PFSK-1 (cell line): ENCODE measurements at regions not wholly inside any gene's neighbourhood (a gene's known extent, or its start where the extent isn't known, plus 50 kb on each side); places are given as distances from the start of the nearest gene placed in this dataset.
A peak's percentile ranks its signal among the peaks of the same experiment; 100 is the strongest.

Experiments used
- FOXP2 ChIP-seq: optimal IDR thresholded peaks from 2 replicates; pipeline ENCODE3; 2011; ENCODE audit warnings: borderline replicate concordance, control low read depth, inconsistent platforms; ENCODE audit not compliant: insufficient read depth; ENCODE audit errors: extremely low read length, extremely low read depth
- POLR2AphosphoS5 ChIP-seq: IDR thresholded peaks from 2 replicates; pipeline ENCODE4 v1.6.1; 2012; ENCODE audit warnings: low read depth, mild to moderate bottlenecking, control low read depth, low read length, moderate library complexity
- SIN3A ChIP-seq: IDR thresholded peaks from 2 replicates; pipeline ENCODE4 v1.6.1; 2012; ENCODE audit warnings: mild to moderate bottlenecking, low read length, moderate library complexity, borderline replicate concordance; ENCODE audit not compliant: insufficient read depth
- TAF1 ChIP-seq: IDR thresholded peaks from 2 replicates; pipeline ENCODE4 v1.6.1; 2012; ENCODE audit warnings: low read length, control low read depth, borderline replicate concordance; ENCODE audit not compliant: insufficient read depth
- TF ChIP-seq, protein P1 (sequence below), 2 experiments: IDR thresholded peaks; 2 replicates each; pipeline versions ENCODE4 v1.6.1 to v1.8.0; 2011 to 2012; ENCODE audit warnings: low read depth in 2 of 2, low read length in 2 of 2, control low read depth in 1 of 2, inconsistent platforms in 1 of 2, mild to moderate bottlenecking in 1 of 2, moderate library complexity in 1 of 2; ENCODE audit not compliant: insufficient read depth in 1 of 2

DNA sequence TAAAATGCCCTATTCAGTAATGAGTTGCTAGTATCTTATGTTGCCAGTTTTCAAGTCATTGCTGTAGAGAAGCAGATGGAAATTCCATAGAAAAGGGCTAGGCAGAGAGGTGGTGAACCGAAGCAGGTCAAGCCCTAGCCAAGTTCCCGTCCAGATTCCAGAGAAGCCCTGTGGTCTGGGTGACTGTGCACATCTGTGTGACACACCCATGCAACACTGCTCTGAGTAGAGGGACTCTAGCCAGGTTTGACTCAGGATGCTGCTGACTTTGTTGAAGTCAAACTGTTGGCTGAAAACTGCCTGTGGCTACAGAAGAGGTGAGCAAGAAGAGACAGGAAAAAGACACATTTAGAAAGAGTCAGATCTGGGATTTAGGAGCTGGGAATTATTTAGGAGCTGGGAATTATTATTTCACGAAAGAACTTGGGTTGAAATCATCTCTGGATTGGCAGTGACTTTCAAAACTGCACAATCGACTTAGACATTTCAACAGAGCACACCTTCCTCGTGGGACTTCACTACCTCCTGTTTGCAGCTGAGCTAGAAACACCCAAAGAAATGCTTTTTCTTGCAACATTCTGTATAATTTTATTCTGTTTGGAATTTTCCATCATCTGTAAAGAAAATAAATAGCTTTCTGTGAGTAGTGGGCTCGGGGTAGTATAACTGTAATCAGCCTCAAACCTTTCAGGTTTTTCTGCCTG, 149.1 kb upstream of the PRKCQ start:
- TF ChIP-seq, protein P1, sequence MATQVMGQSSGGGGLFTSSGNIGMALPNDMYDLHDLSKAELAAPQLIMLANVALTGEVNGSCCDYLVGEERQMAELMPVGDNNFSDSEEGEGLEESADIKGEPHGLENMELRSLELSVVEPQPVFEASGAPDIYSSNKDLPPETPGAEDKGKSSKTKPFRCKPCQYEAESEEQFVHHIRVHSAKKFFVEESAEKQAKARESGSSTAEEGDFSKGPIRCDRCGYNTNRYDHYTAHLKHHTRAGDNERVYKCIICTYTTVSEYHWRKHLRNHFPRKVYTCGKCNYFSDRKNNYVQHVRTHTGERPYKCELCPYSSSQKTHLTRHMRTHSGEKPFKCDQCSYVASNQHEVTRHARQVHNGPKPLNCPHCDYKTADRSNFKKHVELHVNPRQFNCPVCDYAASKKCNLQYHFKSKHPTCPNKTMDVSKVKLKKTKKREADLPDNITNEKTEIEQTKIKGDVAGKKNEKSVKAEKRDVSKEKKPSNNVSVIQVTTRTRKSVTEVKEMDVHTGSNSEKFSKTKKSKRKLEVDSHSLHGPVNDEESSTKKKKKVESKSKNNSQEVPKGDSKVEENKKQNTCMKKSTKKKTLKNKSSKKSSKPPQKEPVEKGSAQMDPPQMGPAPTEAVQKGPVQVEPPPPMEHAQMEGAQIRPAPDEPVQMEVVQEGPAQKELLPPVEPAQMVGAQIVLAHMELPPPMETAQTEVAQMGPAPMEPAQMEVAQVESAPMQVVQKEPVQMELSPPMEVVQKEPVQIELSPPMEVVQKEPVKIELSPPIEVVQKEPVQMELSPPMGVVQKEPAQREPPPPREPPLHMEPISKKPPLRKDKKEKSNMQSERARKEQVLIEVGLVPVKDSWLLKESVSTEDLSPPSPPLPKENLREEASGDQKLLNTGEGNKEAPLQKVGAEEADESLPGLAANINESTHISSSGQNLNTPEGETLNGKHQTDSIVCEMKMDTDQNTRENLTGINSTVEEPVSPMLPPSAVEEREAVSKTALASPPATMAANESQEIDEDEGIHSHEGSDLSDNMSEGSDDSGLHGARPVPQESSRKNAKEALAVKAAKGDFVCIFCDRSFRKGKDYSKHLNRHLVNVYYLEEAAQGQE (IDR thresholded peaks at IDR 0.05; ENCODE audit: insufficient read depth in 1 of 2, low read depth in 2 of 2, low read length in 2 of 2) = no peak

DNA sequence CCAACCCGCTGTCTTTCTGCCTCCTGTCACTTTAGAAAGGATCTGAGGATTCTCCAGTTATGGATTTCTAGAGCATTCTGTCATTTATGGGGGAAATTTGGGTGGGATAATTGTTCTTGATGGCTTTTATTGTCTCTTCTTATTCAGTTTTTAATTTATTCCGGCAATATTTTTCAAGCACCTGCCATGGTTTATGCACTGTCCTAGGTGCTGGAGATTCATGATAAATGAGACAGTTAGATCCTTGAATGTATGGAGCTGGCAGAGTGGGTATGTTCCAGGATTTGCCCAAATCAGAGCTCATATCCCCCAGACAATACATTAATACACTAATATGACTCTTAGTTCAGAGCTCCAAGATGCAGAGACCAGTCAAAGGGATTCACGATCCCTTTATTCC, 146.8 kb upstream of the PRKCQ start:
- TF ChIP-seq, protein P1 (IDR thresholded peaks at IDR 0.05; ENCODE audit: insufficient read depth in 1 of 2, low read depth in 2 of 2, low read length in 2 of 2) = no peak
- TF ChIP-seq TAF1 = no peak
- no peak for TF ChIP-seq SIN3A
- no peak for TF ChIP-seq POLR2AphosphoS5
- TF ChIP-seq FOXP2 = no peak

DNA sequence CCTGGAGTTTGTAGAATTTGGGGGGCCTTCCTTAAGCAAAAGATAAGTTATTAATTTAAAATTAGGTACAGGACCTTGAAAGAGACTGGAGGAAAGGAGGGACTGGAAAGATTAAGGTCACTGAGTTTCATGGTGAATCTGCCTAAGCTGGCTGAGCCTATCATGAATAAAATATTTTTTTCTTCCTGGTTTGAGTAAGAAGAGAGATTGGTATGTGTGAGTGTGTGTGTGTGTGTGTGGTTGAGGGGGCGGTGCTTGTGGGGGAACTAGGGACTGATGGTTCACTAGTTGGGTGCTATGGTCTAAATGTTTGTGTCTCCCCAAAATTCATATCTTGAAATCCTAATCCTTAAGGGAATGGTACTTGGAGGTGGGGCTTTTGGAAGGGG, 142.5 kb upstream of the PRKCQ start:
- no peak for TF ChIP-seq FOXP2
- TF ChIP-seq, protein P1 (IDR thresholded peaks at IDR 0.05; ENCODE audit: insufficient read depth in 1 of 2, low read depth in 2 of 2, low read length in 2 of 2) = no peak
- no peak for TF ChIP-seq SIN3A
- no peak for TF ChIP-seq POLR2AphosphoS5
- TF ChIP-seq TAF1 = no peak

DNA sequence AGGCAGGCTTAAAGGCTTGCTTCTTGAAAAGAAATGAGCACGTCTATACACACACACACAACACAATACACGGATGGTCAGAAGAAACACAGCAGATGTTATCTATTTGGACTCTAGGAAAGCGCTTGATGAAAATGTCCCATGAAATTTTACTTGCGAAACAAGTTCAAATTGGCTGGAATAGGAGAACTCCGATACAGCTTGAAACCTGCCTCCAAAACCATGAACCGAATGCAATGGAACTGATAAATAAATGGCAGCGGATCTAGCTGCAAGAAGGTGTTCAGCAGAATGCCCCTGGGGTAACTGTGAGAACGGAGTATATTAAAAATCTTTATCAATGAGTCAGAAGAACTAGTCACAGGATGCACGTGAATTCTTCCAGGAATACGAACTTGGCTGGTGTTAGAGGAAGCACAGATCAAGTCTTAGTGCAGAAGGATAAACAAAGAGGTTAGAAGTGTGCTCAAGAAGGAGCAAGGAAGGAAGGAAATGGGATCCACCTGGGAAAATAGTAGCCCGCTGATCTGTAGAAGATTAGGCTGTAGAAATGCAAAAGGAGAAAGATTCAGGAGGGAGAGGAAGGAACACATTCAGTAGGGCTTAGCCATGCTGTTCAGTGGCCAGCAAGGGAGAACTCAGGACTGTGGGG, 142.0 kb upstream of the PRKCQ start:
- TF ChIP-seq SIN3A (peak; percentile 50; the same call in 1 of the 2 replicates), FOXP2 (no peak)

DNA sequence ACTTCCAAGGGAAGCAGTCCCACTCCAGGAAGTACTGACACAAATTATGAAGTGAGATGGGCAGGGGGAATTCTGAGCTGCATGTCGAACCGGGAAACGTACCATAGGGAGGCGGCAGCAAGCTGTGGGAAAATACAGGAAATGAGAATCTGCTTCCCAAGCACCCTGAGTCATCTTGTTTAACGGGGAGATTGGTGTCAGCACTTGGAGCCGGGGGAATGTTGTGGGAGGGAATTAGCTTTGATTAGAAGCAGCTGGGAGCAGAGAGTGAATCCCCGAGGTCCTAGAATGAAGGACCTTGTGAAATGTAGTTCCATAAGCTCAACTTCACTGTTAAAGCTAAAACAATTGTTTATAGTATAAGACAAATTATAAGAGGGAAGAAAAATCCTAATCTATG, 141.4 kb upstream of the PRKCQ start:
- TF ChIP-seq POLR2AphosphoS5 (no peak), SIN3A (no peak), TAF1 (no peak), FOXP2 (no peak)
- TF ChIP-seq, protein P1 (IDR thresholded peaks at IDR 0.05; ENCODE audit: insufficient read depth in 1 of 2, low read depth in 2 of 2, low read length in 2 of 2) = no peak
